Caco-2 (cell line): ENCODE measurements at regions not wholly inside any gene's neighbourhood (a gene's known extent, or its start where the extent isn't known, plus 50 kb on each side); places are given as distances from the start of the nearest gene placed in this dataset.
A peak's percentile ranks its signal among the peaks of the same experiment; 100 is the strongest.

Experiments used
- BruUV-seq: library from RNA; stranded (reverse); fragments of 400-500 nt; replicated peaks from 2 replicates; lab custom pipeline; 2021; lab: Mats Ljungman, UMichigan
- CTCF ChIA-PET: fragments of 300-600 bp; sonication (Branson Sonifier 250); formaldehyde crosslinking; loops from one replicate; lab custom pipeline; 2022; ENCODE audit warnings: antibody characterized with exemption; lab: Charles Lee
- POLR2A ChIA-PET: fragments of 300-600 bp; sonication (Branson Sonifier 250); formaldehyde crosslinking; loops from one replicate; lab custom pipeline; 2022; ENCODE audit warnings: antibody characterized with exemption; lab: Charles Lee
- DNase-seq, 2 experiments: peaks; one replicate each; pipeline versions ENCODE4 v3.0.0 to v3.0.0-alpha.2; 2020 to 2022
- H3K27me3 ChIP-seq: replicated peaks from 2 replicates; pipeline ENCODE4 v1.6.0; 2011; ENCODE audit warnings: low read length; ENCODE audit not compliant: control insufficient read depth, insufficient read depth
- H3K36me3 ChIP-seq: 2 replicates; pipeline ENCODE4 v1.5.1; 2011; ENCODE audit warnings: low read length; ENCODE audit not compliant: control insufficient read depth, insufficient read depth
- H3K4me1 ChIP-seq: fragments of 250-450 bp; sonication (Bioruptor Pico); 2 replicates; pipeline ENCODE4 v1.5.1; 2020; ENCODE audit warnings: mild to moderate bottlenecking
- H3K4me3 ChIP-seq: 2 replicates; pipeline ENCODE4 v1.5.1; 2011; ENCODE audit warnings: low read depth, mild to moderate bottlenecking, control low read depth, low read length
- H3K9me3 ChIP-seq: fragments of 250-450 bp; sonication (Bioruptor Pico); 2 replicates; pipeline ENCODE4 v1.5.1; 2020; ENCODE audit warnings: mild to moderate bottlenecking, moderate library complexity
- H3K27ac Mint-ChIP-seq: one replicate; pipeline ENCODE4 v1.8.0; 2022; ENCODE audit warnings: mixed read lengths; ENCODE audit not compliant: unreplicated experiment
- H3K27me3 Mint-ChIP-seq: one replicate; pipeline ENCODE4 v1.8.0; 2022; ENCODE audit warnings: mixed read lengths; ENCODE audit not compliant: insufficient read depth, unreplicated experiment
- H3K36me3 Mint-ChIP-seq: one replicate; pipeline ENCODE4 v1.8.0; 2022; ENCODE audit warnings: mild to moderate bottlenecking, mixed read lengths; ENCODE audit not compliant: insufficient read depth, unreplicated experiment
- H3K4me1 Mint-ChIP-seq: one replicate; pipeline ENCODE4 v1.8.0; 2022; ENCODE audit warnings: low read depth, mixed read lengths; ENCODE audit not compliant: unreplicated experiment
- H3K4me3 Mint-ChIP-seq: one replicate; pipeline ENCODE4 v1.8.0; 2022; ENCODE audit warnings: mild to moderate bottlenecking, moderate library complexity, mixed read lengths; ENCODE audit not compliant: unreplicated experiment
- H3K9me3 Mint-ChIP-seq: one replicate; pipeline ENCODE4 v1.8.0; 2022; ENCODE audit warnings: mixed read lengths; ENCODE audit not compliant: unreplicated experiment
- CTCF ChIP-seq, 2 experiments: fragments of 200-600 bp in 1 of 2; IDR thresholded peaks; 1 replicate in 1 of 2; 2 replicates in 1 of 2; pipeline versions ENCODE4 v1.5.1 to v1.8.0; 2011 to 2022; ENCODE audit warnings: antibody characterized with exemption in 1 of 2, control low read depth in 1 of 2, inconsistent platforms in 1 of 2, low read depth in 1 of 2, low read length in 1 of 2, mild to moderate bottlenecking in 1 of 2, moderate library complexity in 1 of 2; ENCODE audit not compliant: insufficient read depth in 1 of 2, severe bottlenecking in 1 of 2, unreplicated experiment in 1 of 2
- intact Hi-C: fragments of 100-400 bp; cut with micrococcal nuclease; formaldehyde crosslinking; loops from one replicate; pipeline ENCODE4 v1.10.0; 2022; ENCODE audit not compliant: unreplicated experiment

- Mint-ChIP-seq H3K27ac (no peak overlapping the region), H3K9me3 (no peaks in the 10 kb centered on the region), H3K36me3 (no peaks in the 10 kb centered on the region), H3K4me3 (no peak overlapping the region), H3K27me3 (peaks cover 12% of the 10 kb centered on the region), H3K4me1 (no peaks in the 10 kb centered on the region)
- Histone ChIP-seq H3K27me3 (no peaks in the 10 kb centered on the region), H3K9me3 (no peaks in the 10 kb centered on the region), H3K36me3 (no peaks in the 10 kb centered on the region), H3K4me1 (no peaks in the 10 kb centered on the region), H3K4me3 (no peak overlapping the region)
- no TSS peak for BruUV-seq
- DNase-seq, result peak in 1 of 2 experiments; percentile 23
- POLR2A ChIA-PET, result no interaction called here
- TF ChIP-seq CTCF (IDR thresholded peaks at IDR 0.05; ENCODE audit: insufficient read depth in 1 of 2, low read depth in 1 of 2, low read length in 1 of 2, severe bottlenecking in 1 of 2, unreplicated experiment in 1 of 2), result no peak
- CTCF ChIA-PET, result no interaction called here
- intact Hi-C loops, result no loop called here
These were observed 187.3 kb upstream of the B3GAT1 start for GRCh38 chr11:134599299-134599771.

- POLR2A ChIA-PET, result no interaction called here
- Histone ChIP-seq H3K9me3 (peaks cover 4% of the 10 kb centered on the region), H3K4me1 (no peaks in the 10 kb centered on the region), H3K27me3 (no peaks in the 10 kb centered on the region), H3K4me3 (no peak overlapping the region), H3K36me3 (no peaks in the 10 kb centered on the region)
- no peaks in the 10 kb centered on the region for H3K9me3 Mint-ChIP-seq
- TF ChIP-seq CTCF (IDR thresholded peaks at IDR 0.05; ENCODE audit: insufficient read depth in 1 of 2, low read depth in 1 of 2, low read length in 1 of 2, severe bottlenecking in 1 of 2, unreplicated experiment in 1 of 2), result no peak
- H3K27ac Mint-ChIP-seq, result no peak overlapping the region
- no TSS peak for BruUV-seq
- peak in 1 of 2 experiments; percentile 21 for DNase-seq
- intact Hi-C loops, result no loop called here
- H3K4me3 Mint-ChIP-seq, result no peak overlapping the region
- H3K4me1 Mint-ChIP-seq, result no peaks in the 10 kb centered on the region
- CTCF ChIA-PET, result no interaction called here
- peaks cover 12% of the 10 kb centered on the region for H3K27me3 Mint-ChIP-seq
- no peaks in the 10 kb centered on the region for H3K36me3 Mint-ChIP-seq
These were observed 186.3 kb upstream of the B3GAT1 start for GRCh38 chr11:134598368-134598767.

- Mint-ChIP-seq H3K27me3 (peaks cover 9% of the 10 kb centered on the region), H3K36me3 (no peaks in the 10 kb centered on the region), H3K27ac (no peak overlapping the region), H3K4me1 (no peaks in the 10 kb centered on the region), H3K9me3 (no peaks in the 10 kb centered on the region), H3K4me3 (no peak overlapping the region)
- no TSS peak for BruUV-seq
- Histone ChIP-seq H3K9me3 (peaks cover 12% of the 10 kb centered on the region), H3K4me1 (no peaks in the 10 kb centered on the region), H3K4me3 (no peak overlapping the region), H3K27me3 (no peaks in the 10 kb centered on the region), H3K36me3 (no peaks in the 10 kb centered on the region)
- intact Hi-C loops, result no loop called here
- POLR2A ChIA-PET, result no interaction called here
- DNase-seq, result no peak
- TF ChIP-seq CTCF (IDR thresholded peaks at IDR 0.05; ENCODE audit: insufficient read depth in 1 of 2, low read depth in 1 of 2, low read length in 1 of 2, severe bottlenecking in 1 of 2, unreplicated experiment in 1 of 2), result no peak
- CTCF ChIA-PET, result no interaction called here
These were observed 185.4 kb upstream of the B3GAT1 start for GRCh38 chr11:134597452-134597851.
